MV-4-11 (cell line): ENCODE measurements at regions not wholly inside any gene's neighbourhood (a gene's known extent, or its start where the extent isn't known, plus 50 kb on each side); places are given as distances from the start of the nearest gene placed in this dataset.

ENCODE experiments used
- DNase-seq: peaks from one replicate; lab custom pipeline; 2025; lab: John Stamatoyannopoulos, UW

DNA sequence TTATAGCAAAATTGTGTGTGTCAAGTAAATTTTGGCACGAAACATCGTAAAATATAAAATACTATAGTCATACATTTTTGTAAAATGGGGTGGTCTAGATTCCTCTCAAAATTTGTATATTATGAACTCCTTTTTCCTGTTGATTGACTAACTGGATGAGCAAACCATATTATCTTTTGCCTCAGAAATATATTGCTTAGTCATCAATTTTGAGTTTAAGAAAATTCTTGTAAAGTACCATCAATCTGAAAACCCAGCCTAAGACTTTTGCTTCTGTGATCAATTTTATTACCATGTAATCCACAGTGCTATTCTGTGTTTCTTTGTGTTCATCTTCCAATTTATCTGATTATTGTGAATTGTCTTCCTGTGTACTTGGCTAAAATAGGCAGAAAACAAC is 98.0 kb upstream of the PCDH18 start:
- no peak for DNase-seq

DNA sequence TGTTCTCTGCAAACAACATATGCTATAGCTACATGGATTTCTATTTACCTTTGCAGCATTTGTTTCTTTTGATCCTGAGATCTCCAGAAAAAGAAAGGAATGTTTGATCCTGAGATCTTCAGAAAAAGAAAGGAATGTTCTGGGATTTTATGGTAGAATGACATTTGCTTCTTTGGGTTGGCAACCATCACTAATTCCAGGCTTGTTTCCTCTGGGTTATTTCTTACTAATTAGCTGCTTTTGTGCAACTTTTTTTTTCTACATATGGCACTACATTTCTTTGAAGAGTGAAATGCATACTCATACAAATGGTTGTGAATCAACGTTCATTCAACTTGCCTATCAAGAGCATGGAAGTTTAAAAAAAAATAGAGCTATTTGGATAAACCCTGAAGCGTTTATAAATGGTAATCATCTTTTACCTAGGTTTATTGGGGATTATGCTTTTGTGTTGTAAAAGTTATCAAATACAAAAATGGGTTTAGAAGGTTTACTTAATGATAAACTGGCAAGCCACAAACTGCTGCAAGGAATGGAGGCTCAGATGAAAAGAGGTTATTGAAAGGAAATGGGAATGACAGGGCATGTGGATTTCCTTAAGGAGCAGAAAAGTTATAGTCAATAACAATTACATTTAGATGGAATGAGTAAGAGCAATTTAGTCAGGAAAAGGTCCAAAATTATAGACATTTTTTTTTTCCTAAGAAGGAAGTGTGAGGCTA is 95.6 kb upstream of the PCDH18 start:
- no peak for DNase-seq

DNA sequence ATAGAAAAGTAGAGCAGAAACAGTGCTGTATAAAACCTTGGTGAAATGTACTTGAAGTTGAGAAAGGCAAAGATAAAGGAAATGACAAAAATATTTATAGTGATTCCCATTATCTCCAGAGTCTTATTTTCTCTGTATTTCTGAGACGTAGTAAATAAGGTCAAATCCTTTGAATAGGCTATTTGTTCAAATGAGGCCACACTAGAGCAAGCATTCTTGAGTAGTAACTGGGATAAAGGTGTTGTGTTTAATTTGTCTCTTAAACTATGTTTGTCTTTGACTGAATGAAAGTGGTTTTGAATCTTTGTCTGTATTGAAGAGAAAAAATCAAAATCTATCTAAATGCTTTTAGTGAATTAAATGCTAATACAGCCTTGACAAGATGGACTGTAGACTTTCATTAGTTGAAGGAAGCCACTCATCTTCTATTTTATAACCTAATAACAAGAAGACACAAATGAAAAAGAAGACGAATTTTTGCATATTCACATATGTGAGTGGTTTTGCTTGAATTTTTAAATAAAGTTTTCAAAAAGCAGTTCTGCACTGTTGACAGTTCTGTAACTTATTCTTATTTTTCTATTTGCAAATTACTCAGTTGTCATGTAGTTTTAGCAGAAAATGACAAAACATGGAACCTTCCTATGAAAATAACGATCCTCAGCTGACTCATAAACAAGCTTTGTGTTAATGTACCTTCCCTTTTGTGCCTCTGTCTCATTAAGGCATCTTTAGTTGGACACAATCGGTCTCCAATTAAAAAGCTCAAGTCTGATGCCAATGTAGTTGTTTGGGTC is 94.8 kb upstream of the PCDH18 start:
- DNase-seq, result no peak

DNA sequence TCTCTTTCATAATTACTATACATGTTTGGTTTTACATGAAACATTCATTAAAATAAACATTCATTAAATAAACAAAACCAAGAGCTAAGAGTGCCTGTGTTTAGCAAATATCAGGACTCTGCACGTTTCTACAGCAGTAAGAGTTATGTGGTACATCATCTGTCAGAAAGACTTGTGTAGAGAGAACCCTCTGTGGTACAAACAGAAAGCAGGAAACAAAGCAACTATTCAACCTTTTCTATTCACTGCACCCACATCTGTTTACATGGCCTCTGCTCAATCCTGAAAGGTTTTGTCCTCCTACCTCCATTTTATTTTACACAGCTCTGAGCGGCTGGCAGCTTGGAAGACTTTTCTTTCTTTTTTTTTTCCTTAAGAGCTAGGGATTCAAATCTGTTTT is 90.7 kb upstream of the PCDH18 start:
- no peak for DNase-seq

DNA sequence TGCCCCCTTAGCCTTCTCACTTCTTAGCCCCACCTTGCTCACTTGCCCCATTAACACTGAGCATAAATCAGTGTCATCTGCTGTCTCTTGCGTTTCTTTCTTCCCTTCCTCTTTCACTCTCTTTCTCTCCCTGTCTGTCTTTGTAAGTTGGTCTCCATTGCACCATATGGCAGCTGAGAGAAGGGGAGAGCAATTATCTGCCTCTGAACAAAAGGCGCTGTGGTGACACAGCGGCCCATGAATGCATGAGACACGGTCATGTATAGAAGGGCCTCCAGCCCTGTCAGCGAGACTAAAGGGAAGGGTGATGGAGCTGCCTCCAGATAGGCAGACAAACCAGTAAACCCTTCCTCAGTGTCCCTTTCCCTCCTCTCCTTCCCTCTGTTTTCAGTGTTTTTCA is 88.8 kb upstream of the PCDH18 start:
- peak; percentile 74 for DNase-seq

DNA sequence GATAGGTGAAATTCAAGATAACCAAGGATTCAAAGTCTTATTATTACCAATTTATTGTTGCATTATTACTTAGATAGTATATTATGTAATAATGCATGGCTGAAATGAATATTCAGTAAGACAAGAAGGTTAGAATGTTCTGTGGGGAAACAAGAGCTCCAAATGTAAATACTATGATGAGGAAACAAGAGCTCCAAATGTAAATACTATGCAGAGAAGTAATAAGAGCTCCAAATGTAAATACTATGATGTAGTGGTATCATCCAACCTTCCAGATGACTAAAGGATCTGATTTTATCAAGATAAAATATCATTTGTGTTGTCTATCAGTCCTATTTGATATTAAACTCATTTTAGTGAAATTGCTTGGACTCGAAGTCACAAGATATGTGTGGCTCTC is 82.2 kb upstream of the PCDH18 start:
- DNase-seq, result no peak

DNA sequence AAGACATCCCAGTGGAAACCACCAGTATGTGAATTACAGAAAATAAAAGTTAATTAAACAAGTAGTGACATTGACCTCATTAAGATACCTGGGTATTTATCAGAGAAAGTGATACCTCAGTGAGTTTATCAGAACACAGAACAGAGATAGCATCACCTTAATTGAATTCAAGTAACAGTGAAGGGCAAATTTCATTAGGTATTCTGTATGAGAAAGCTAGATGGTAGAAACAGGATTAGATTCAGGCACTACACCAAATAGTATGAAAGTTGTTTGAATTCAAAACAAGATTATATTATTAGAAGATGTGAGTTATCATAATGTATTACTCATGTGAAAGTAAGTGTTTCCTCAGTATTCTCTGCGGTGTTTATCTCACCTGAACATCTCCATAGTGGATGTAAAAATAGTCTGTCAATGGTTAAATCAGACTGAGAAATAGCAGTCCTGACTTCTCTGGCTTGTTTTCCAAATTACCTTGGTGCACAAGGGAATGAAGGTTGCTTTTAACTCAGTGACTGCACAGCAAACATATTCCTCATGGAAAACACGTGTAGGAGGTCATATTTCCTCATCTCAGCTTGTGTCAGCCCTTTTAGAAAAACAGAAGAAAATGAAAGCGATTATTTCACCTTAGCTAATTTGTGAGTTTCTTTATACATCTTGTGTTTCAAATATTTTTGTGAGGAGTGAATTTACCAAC is 79.9 kb upstream of the PCDH18 start:
- DNase-seq, result no peak

DNA sequence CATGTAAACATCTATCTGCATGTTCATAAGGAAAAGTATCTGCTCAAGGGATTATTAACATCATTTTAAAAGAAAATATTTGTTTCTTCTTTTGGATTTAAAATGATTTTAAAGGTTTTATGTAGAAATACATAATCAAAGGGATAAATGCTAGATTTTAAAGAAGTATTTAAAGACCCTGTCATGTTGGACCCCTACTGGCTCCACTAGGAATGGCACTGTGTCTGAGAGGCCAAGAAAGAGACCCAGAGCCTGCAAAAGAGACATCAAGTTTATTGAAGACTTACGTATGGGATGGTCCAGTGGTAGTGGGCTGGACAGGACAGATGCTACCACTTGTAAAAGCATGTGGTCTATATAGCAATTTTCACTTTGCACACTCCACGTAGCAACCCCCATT is 78.7 kb upstream of the PCDH18 start:
- no peak for DNase-seq

DNA sequence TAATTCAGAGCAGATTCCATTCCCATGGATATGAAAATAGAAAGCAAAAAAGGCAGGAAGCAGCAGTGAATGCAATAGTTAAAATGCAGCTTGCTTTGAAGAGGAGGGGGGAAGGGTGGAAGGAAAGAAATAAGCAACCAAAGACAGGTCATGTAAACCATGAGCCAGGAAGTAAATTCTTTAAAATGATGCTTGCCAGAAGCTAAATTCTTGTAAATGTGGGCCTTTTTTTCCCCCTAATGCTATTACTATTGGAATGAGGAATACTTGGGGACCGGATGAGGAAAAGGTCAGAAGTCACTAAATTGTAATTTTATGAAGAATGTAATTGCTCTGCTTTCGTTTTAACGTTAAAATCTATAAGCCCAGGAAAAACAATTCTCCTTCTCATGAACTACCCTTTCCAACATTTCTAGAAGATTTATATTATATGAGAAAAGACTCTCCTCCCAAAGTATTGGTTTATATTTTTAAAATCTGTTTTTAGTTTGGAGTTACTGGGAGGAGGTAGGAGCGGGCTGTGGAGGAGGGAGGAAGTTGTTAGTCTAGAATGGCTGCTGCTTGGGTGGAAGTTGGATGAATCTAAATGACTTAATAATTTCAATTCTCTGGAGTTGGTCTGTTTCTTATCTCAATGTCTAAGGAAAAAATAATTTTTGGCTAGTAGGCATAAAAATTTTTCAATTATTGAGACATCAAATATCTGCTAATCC is 77.6 kb upstream of the PCDH18 start:
- DNase-seq, result no peak

DNA sequence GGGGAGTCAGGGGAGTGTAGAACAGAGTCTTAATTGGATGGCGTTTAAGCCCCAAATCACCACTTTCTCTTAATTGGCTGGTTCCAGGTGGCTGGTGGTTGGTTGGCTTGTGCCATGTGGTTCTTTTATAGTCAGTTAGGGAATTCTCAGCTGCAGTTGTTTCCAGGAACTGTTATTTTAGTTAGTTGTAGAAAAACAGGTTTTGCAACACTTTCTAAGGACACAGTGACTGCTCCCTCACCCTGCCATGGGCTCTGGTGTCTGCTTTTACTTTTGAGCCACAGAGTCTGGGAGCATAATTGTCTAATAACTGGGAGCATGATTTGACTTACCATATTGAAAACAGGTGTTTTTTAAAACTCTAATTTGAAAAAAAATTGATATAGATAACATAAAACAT is 75.8 kb upstream of the PCDH18 start:
- DNase-seq, result peak; percentile 59

DNA sequence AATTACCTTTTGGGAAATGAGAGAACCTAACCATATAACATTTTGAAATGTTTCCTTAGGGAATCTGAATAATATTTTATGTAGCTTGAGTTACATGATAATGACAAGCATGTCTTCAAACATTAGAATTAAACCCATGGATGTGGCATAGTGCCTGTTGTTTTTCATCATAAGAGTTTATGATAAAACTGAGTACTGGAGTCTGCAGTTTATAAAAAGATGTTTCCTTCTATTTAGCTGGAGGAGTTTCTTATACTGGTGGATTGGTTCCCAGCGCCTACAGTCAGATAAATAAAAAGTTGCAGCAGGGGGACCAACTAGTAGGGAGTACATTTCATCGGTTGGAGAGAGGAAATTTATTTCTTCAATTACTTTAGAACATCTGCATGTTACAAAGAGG is 70.1 kb upstream of the PCDH18 start:
- DNase-seq, result no peak

DNA sequence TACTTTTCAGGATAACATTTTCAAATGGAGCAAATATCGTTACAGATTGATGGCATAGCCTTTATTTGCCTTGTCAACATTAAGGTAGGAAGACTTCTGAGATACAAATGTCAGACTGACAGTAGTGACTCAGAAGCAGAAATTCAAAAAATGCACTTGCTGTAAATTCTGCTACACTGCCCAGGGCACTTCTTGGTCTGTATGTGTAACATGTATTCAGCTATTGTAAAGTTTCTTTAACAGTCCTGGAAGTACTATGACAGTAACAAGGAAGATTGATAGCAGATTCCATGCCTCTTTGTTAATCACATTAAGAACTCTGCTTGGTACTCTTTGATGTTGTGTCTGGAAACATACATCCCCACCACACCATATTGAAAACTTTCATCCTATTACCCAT is 69.6 kb upstream of the PCDH18 start:
- no peak for DNase-seq

DNA sequence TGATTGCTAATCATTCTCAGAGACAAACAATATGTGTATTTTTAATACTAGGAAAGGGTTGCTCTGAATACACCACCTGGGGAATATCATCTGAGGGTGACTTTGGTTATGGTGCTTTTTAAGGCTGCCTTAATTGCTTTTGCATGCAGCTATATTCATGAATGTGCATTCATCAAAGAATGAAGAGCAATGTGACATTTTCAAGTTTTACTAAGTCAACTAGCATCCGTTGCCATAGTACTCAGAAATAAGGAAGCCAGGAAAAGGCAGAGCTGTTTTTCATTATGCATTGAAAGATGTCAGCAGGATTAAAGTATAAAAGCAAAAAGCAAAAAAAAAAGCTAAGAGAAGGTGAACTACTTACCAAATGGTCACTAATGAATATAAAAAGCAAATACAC is 67.4 kb upstream of the PCDH18 start:
- no peak for DNase-seq

DNA sequence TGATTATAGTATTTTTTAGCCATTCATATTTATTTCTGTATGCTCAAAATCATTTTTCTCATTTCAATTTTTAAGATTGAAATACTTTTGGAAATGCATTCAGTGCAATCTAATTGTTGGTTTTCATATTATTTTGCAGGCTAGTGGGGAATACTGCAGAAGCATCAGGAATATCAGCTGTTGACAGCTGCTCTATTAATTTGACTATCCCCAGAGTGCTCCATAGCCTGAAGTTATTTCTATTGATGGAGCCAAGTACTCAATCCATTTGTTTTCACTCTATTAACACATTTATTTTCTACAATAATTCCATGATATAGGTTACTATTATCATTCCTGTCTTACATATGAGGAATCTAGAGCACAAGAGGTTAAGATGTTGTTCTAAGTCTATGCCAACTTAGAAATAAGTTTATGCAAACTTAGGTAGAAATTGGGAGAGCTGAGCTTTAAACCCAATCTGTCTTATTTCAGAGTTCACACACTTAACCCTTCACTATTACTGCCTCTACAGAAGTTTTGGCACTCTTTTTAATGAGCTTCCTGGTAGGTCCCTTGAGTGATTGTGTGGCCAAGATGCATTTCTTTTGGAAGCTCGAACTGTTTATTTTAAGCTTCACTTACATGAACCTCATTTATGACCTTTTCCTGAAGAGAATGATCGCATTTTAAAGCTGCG is 65.6 kb upstream of the PCDH18 start:
- no peak for DNase-seq

DNA sequence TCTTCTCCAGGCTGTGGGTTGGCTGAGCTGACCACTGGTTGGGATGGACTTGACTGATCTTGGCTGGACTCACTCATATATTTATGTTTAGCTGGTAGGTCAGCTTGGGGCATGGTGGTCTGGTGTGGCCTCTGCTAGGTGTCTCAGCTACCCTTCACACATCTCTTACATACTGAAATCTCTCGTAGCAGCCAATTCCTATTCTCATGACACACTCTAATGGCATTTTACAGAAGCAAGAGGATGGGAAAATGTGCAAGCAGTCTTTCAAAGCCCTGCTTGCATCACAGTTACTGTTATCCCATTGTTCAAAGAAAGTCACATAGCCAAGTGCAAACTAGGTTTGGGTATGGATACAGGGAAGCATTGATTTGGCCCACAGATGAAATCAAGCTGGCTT is 55.5 kb upstream of the PCDH18 start:
- DNase-seq, result no peak

DNA sequence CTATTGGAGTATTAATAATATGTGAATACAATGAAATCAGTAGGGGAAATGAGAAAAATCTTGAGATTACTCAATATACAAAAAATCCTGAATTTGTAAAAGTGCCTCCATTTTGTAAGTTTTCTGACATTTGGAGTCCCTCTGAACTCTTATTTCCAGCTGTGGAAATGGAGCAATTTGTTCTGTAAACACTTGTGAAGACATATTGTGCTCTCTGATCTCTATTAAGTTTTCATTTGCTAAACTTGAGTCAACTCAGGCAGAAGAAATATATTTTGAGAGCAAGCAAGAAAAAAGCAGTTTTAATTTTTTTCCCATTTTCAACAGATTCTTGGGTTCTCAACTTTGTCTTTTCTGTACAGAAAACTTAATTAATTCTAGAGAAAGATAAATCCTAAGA is 51.4 kb upstream of the PCDH18 start:
- no peak for DNase-seq
